OCI-LY1 (cell line): ENCODE measurements at regions not wholly inside any gene's neighbourhood (a gene's known extent, or its start where the extent isn't known, plus 50 kb on each side); places are given as distances from the start of the nearest gene placed in this dataset.

Experiments used
- H2AFZ ChIP-seq: fragments of 200-600 bp; sonication (generic), shearing (Covaris generic); 2 replicates; pipeline ENCODE4 v1.6.0; 2014; ENCODE audit warnings: antibody characterized with exemption, mild to moderate bottlenecking, low read length
- H3F3A ChIP-seq: fragments of 200-600 bp; sonication (generic), shearing (Covaris generic); 2 replicates; pipeline ENCODE4 v1.6.0; 2014; ENCODE audit warnings: mild to moderate bottlenecking, antibody characterized with exemption, low read length, moderate library complexity; ENCODE audit not compliant: insufficient read depth
- H3K27ac ChIP-seq: fragments of 200-600 bp; sonication (generic); 2 replicates; pipeline ENCODE4 v1.5.1; 2014; ENCODE audit warnings: low read length, mixed run types, mild to moderate bottlenecking, low read depth; ENCODE audit not compliant: poor library complexity, severe bottlenecking
- H3K27me3 ChIP-seq: fragments of 200-600 bp; sonication (generic); 2 replicates; pipeline ENCODE4 v1.6.0; 2014; ENCODE audit warnings: antibody characterized with exemption, mild to moderate bottlenecking, low read length, moderate library complexity; ENCODE audit not compliant: insufficient read depth
- H3K36me3 ChIP-seq: fragments of 200-600 bp; sonication (generic); 2 replicates; pipeline ENCODE4 v1.6.1; 2014; ENCODE audit warnings: mild to moderate bottlenecking, antibody characterized with exemption, low read length, moderate library complexity, mixed read lengths; ENCODE audit not compliant: insufficient read depth
- H3K4me1 ChIP-seq: fragments of 200-600 bp; sonication (generic); 2 replicates; pipeline ENCODE4 v1.5.1; 2014; ENCODE audit warnings: mild to moderate bottlenecking, low read length, moderate library complexity; ENCODE audit not compliant: insufficient read depth, severe bottlenecking
- H3K4me2 ChIP-seq: fragments of 200-600 bp; sonication (generic), shearing (Covaris generic); 2 replicates; pipeline ENCODE4 v1.6.1; 2014; ENCODE audit warnings: low read length
- H3K4me3 ChIP-seq: fragments of 200-600 bp; sonication (generic); 2 replicates; pipeline ENCODE4 v1.5.1; 2014; ENCODE audit warnings: low read length, low read depth, mild to moderate bottlenecking, mixed read lengths; ENCODE audit not compliant: poor library complexity, severe bottlenecking
- H3K79me2 ChIP-seq: fragments of 200-600 bp; shearing (Covaris generic); 2 replicates; pipeline ENCODE4 v1.6.1; 2016; ENCODE audit warnings: mixed run types, low read length, mixed read lengths; ENCODE audit not compliant: insufficient read depth
- H3K9ac ChIP-seq: fragments of 200-600 bp; sonication (generic), shearing (Covaris generic); 2 replicates; pipeline ENCODE4 v1.6.1; 2014; ENCODE audit warnings: mild to moderate bottlenecking, low read length, mixed read lengths
- H3K9me2 ChIP-seq: fragments of 200-600 bp; sonication (generic), shearing (Covaris generic); 2 replicates; pipeline ENCODE4 v1.6.1; 2014; ENCODE audit warnings: low read depth, mild to moderate bottlenecking, low read length, mixed read lengths
- H3K9me3 ChIP-seq: fragments of 200-600 bp; shearing (Covaris generic); 2 replicates; pipeline ENCODE4 v1.6.1; 2014; ENCODE audit warnings: low read length, mixed read lengths
- H4K20me1 ChIP-seq: fragments of 200-600 bp; sonication (generic), shearing (Covaris generic); 2 replicates; pipeline ENCODE4 v1.6.0; 2016; ENCODE audit warnings: mild to moderate bottlenecking, low read length; ENCODE audit not compliant: insufficient read depth
- EZH2 ChIP-seq: fragments of 200-600 bp; sonication (generic), shearing (Covaris generic); IDR thresholded peaks from 2 replicates; pipeline ENCODE4 v1.8.0; 2017; ENCODE audit warnings: borderline replicate concordance, mixed run types, mild to moderate bottlenecking, antibody characterized with exemption, low read length, moderate library complexity, mixed read lengths
- TF ChIP-seq, protein P1 (sequence below): fragments of 200-600 bp; sonication (generic), shearing (Covaris generic); IDR thresholded peaks from 2 replicates; pipeline ENCODE4 v1.5.1; 2017; ENCODE audit warnings: mild to moderate bottlenecking, antibody characterized with exemption, low read length, moderate library complexity, mixed read lengths

DNA sequence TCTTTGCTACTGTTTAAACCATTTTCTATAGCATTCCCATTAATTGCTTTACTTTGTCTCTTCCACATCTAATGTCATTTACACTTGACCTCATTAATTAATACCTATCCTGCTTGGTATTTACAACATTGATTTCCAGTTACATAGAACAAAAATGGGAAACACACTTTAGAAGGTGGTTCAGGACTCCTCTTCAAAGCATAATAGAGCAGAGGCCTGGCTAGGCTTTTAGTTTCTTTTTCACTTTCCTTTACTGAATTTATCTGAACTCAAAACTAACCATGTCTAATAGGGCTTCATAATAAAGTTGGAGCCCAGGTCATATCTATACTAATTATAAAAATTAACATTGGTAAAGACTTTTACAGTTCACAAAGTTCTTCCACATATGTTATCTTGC, 648.0 kb upstream of the KIRREL3 start:
- Histone ChIP-seq H3K4me2 (no peak overlapping the region), H3K27ac (no peak overlapping the region), H3K4me3 (no peak overlapping the region)

DNA sequence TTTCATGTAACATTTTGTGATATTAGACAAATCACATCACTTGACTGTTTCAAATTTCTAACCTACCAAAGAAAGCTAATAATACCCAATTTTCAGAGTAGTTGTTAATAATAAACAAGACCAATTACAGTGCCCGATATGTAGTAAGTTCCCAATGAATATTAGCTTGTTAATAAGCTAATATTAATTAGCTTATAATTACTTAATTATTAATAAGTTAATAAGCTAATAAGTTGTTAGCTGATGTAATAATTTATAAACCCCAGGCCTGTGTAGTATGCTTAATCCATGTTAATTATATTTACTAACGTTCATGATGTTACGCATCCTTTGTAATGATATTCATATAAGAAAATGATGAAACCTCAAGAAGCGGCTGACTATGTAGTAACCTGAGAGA, 643.8 kb upstream of the KIRREL3 start:
- no peak overlapping the region for H2AFZ ChIP-seq
- no peaks in the 10 kb centered on the region for H3K9me2 ChIP-seq
- no peak overlapping the region for H3K4me3 ChIP-seq
- H3K36me3 ChIP-seq = no peaks in the 10 kb centered on the region
- no peaks in the 10 kb centered on the region for H3K79me2 ChIP-seq
- H3K4me2 ChIP-seq = no peak overlapping the region
- no peak overlapping the region for H3K27ac ChIP-seq
- H3K4me1 ChIP-seq = no peaks in the 10 kb centered on the region
- H3K9ac ChIP-seq = no peak overlapping the region
- H3K27me3 ChIP-seq = no peaks in the 10 kb centered on the region
- no peaks in the 10 kb centered on the region for H4K20me1 ChIP-seq
- no peaks in the 10 kb centered on the region for H3F3A ChIP-seq
- H3K9me3 ChIP-seq = no peaks in the 10 kb centered on the region
- TF ChIP-seq EZH2 = no peak

More for the DNA sequence above, 648.0 kb upstream of the KIRREL3 start:
- Histone ChIP-seq H3K79me2 (no peaks in the 10 kb centered on the region), H3K4me1 (no peaks in the 10 kb centered on the region), H3K36me3 (no peaks in the 10 kb centered on the region), H3K9me3 (no peaks in the 10 kb centered on the region), H3F3A (no peaks in the 10 kb centered on the region), H3K27me3 (no peaks in the 10 kb centered on the region), H3K9ac (no peak overlapping the region), H3K9me2 (no peaks in the 10 kb centered on the region), H2AFZ (no peak overlapping the region), H4K20me1 (no peaks in the 10 kb centered on the region)
- TF ChIP-seq, protein P1, sequence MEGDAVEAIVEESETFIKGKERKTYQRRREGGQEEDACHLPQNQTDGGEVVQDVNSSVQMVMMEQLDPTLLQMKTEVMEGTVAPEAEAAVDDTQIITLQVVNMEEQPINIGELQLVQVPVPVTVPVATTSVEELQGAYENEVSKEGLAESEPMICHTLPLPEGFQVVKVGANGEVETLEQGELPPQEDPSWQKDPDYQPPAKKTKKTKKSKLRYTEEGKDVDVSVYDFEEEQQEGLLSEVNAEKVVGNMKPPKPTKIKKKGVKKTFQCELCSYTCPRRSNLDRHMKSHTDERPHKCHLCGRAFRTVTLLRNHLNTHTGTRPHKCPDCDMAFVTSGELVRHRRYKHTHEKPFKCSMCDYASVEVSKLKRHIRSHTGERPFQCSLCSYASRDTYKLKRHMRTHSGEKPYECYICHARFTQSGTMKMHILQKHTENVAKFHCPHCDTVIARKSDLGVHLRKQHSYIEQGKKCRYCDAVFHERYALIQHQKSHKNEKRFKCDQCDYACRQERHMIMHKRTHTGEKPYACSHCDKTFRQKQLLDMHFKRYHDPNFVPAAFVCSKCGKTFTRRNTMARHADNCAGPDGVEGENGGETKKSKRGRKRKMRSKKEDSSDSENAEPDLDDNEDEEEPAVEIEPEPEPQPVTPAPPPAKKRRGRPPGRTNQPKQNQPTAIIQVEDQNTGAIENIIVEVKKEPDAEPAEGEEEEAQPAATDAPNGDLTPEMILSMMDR = no peak
- TF ChIP-seq EZH2 = no peak

DNA sequence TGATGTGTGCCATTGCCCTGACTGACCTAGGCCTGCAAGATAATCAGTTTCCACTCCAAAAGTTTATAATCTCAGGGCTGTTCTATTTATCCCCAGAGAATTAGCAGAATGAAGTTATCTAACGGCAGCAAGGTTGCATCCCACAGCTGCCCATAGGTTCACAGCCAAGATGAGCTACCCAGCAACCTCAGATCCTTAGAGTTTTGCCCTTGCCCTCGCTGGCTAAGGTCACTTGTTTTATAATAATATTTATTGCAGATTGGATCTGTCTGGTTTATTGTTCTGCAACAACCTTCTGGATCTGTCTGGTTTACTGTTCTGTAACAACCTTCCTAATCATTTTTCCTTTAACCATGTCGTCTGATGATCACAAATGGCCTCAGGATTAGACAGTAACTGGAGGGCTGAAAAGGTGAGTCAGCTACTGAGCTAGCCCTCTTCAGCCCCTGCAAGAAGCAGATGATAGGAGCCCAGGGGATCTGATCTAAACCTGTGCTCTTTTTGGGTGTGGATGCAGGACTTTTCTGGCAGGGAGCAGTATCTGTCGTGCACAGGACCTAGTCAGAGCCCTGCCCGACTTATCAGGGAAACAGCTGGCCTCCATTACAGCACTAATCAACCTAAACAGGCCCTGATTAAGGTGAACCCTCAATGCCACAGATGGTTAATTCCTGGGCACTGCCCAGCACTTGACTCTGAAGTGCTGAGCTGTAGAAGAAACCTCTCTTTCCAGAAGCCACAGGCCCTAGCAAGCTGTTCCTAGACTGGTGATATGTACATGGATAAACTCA, 642.9 kb upstream of the KIRREL3 start:
- no peaks in the 10 kb centered on the region for H3K79me2 ChIP-seq
- TF ChIP-seq EZH2 = no peak
- TF ChIP-seq, protein P1 = no peak
- H2AFZ ChIP-seq = no peak overlapping the region
- H4K20me1 ChIP-seq = no peaks in the 10 kb centered on the region
- H3K27me3 ChIP-seq = no peaks in the 10 kb centered on the region
- no peaks in the 10 kb centered on the region for H3K9me2 ChIP-seq
- no peaks in the 10 kb centered on the region for H3K36me3 ChIP-seq
- H3K27ac ChIP-seq = no peak overlapping the region
- H3K4me2 ChIP-seq = no peak overlapping the region
- H3F3A ChIP-seq = no peaks in the 10 kb centered on the region
- no peaks in the 10 kb centered on the region for H3K9me3 ChIP-seq
- no peak overlapping the region for H3K4me3 ChIP-seq
- no peaks in the 10 kb centered on the region for H3K4me1 ChIP-seq
- no peak overlapping the region for H3K9ac ChIP-seq
